ENCODE measurements at regions not wholly inside any gene's neighbourhood (a gene's known extent, or its start where the extent isn't known, plus 50 kb on each side); places are given as distances from the start of the nearest gene placed in this dataset.

DNA sequence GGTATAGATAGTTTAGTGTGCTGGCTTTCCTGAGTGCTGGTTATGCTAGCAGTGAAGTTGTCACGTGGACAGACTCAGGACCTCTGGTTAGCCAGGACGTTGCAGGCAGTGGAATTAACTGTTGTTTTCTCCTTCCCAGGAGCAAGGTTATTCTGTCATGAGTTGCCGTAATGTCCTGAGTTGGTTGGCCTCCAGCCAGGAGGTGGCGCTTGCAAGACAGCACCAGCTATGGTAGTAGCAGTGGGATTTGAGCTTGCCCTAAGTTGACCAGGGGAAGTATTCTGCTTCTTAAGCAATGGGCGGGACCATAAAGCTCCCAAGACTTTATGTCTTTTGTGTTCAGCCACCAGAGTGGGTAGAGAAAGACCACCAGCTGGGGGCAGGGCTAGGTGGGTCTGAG is 240.7 kb upstream of the DNAJC19 start:
- no peak overlapping the region for H3K4me3 Mint-ChIP-seq (ENCODE audit: unreplicated experiment)
- Histone ChIP-seq H3K4me3 (ENCODE audit: low read depth, low read length) (no peak overlapping the region), H3K27me3 (replicated peaks; ENCODE audit: control insufficient read depth, insufficient read depth, low read length) (no peaks in the 10 kb centered on the region), H3K36me3 (ENCODE audit: control insufficient read depth, insufficient read depth, low read length) (no peaks in the 10 kb centered on the region), H3K9me3 (no peaks in the 10 kb centered on the region), H3K4me1 (no peaks in the 10 kb centered on the region)
- BruUV-seq (replicated peaks) = no TSS peak
- H3K27me3 Mint-ChIP-seq (ENCODE audit: insufficient read depth, unreplicated experiment) = peaks cover 17% of the 10 kb centered on the region
- ChIA-PET CTCF (no interaction called here), POLR2A (no interaction called here)
- H3K27ac Mint-ChIP-seq (ENCODE audit: unreplicated experiment) = no peak overlapping the region
- no peaks in the 10 kb centered on the region for H3K9me3 Mint-ChIP-seq (ENCODE audit: unreplicated experiment)
- peak in 1 of 2 experiments; percentile 3 for DNase-seq
- no peaks in the 10 kb centered on the region for H3K36me3 Mint-ChIP-seq (ENCODE audit: insufficient read depth, unreplicated experiment)
- TF ChIP-seq, protein P1, sequence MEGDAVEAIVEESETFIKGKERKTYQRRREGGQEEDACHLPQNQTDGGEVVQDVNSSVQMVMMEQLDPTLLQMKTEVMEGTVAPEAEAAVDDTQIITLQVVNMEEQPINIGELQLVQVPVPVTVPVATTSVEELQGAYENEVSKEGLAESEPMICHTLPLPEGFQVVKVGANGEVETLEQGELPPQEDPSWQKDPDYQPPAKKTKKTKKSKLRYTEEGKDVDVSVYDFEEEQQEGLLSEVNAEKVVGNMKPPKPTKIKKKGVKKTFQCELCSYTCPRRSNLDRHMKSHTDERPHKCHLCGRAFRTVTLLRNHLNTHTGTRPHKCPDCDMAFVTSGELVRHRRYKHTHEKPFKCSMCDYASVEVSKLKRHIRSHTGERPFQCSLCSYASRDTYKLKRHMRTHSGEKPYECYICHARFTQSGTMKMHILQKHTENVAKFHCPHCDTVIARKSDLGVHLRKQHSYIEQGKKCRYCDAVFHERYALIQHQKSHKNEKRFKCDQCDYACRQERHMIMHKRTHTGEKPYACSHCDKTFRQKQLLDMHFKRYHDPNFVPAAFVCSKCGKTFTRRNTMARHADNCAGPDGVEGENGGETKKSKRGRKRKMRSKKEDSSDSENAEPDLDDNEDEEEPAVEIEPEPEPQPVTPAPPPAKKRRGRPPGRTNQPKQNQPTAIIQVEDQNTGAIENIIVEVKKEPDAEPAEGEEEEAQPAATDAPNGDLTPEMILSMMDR (IDR thresholded peaks at IDR 0.05; ENCODE audit: insufficient read depth in 1 of 2, low read depth in 1 of 2, low read length in 1 of 2, severe bottlenecking in 1 of 2, unreplicated experiment in 1 of 2) = no peak
- intact Hi-C loops (cut with micrococcal nuclease; ENCODE audit: unreplicated experiment) = no loop called here
- no peaks in the 10 kb centered on the region for H3K4me1 Mint-ChIP-seq (ENCODE audit: low read depth, unreplicated experiment)

DNA sequence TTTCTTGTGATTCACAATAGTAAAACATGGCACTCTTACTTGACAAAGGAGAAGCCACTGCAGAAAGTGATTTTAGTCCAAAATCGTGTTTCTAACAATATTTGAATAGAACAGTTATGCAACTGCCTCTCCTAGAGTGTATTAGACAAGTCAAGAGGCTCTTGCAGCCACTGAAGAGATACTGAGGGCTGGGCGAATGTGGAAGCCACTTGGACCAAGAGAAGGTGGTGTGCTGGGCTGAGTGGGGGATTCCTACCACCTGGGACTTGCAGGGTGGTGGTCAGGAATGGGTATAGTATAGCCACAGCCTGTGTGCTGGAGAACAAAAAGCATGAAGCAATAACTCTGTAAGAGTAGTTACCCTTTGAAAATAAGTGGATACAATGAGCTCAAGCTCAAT is 223.8 kb upstream of the DNAJC19 start:
- BruUV-seq (replicated peaks) = no TSS peak
- Mint-ChIP-seq H3K36me3 (ENCODE audit: insufficient read depth, unreplicated experiment) (no peaks in the 10 kb centered on the region), H3K4me3 (ENCODE audit: unreplicated experiment) (no peak overlapping the region), H3K9me3 (ENCODE audit: unreplicated experiment) (no peaks in the 10 kb centered on the region), H3K4me1 (ENCODE audit: low read depth, unreplicated experiment) (no peaks in the 10 kb centered on the region), H3K27me3 (ENCODE audit: insufficient read depth, unreplicated experiment) (peaks cover 10% of the 10 kb centered on the region), H3K27ac (ENCODE audit: unreplicated experiment) (no peak overlapping the region)
- CTCF ChIA-PET = no interaction called here
- Histone ChIP-seq H3K4me3 (ENCODE audit: low read depth, low read length) (no peak overlapping the region), H3K4me1 (no peaks in the 10 kb centered on the region), H3K36me3 (ENCODE audit: control insufficient read depth, insufficient read depth, low read length) (no peaks in the 10 kb centered on the region), H3K27me3 (replicated peaks; ENCODE audit: control insufficient read depth, insufficient read depth, low read length) (no peaks in the 10 kb centered on the region), H3K9me3 (no peaks in the 10 kb centered on the region)
- TF ChIP-seq, protein P1 (IDR thresholded peaks at IDR 0.05; ENCODE audit: insufficient read depth in 1 of 2, low read depth in 1 of 2, low read length in 1 of 2, severe bottlenecking in 1 of 2, unreplicated experiment in 1 of 2) = no peak
- intact Hi-C loops (cut with micrococcal nuclease; ENCODE audit: unreplicated experiment) = no loop called here
- POLR2A ChIA-PET = no interaction called here
- DNase-seq = no peak

DNA sequence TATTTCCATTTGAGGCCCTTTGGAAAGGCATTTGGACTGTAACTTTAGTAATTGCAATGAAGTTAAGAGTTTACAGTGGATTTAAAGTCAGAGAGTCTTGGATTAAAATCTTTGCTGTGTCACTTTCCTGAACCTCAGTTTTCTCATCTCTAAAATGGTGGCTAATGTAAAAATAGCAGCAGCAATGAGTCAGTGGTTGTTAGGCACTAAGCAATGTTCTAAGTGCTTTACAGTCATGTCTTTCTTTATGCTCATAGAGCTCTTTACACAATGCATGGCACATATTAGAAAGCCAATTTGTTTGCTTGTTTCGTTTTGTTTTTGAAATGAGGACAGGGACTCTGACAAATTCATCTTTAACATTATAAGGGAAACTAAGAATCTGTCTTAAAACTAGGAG is 222.7 kb upstream of the DNAJC19 start:
- intact Hi-C loops (cut with micrococcal nuclease; ENCODE audit: unreplicated experiment) = no loop called here
- H3K36me3 ChIP-seq (ENCODE audit: control insufficient read depth, insufficient read depth, low read length) = no peaks in the 10 kb centered on the region
- POLR2A ChIA-PET = no interaction called here
- no peaks in the 10 kb centered on the region for H3K36me3 Mint-ChIP-seq (ENCODE audit: insufficient read depth, unreplicated experiment)
- no TSS peak for BruUV-seq (replicated peaks)
- H3K27me3 Mint-ChIP-seq (ENCODE audit: insufficient read depth, unreplicated experiment) = peaks cover 10% of the 10 kb centered on the region
- DNase-seq = no peak
- H3K9me3 Mint-ChIP-seq (ENCODE audit: unreplicated experiment) = no peaks in the 10 kb centered on the region
- no peaks in the 10 kb centered on the region for H3K4me1 ChIP-seq
- no peak overlapping the region for H3K4me3 Mint-ChIP-seq (ENCODE audit: unreplicated experiment)
- H3K27me3 ChIP-seq (replicated peaks; ENCODE audit: control insufficient read depth, insufficient read depth, low read length) = no peaks in the 10 kb centered on the region
- H3K4me1 Mint-ChIP-seq (ENCODE audit: low read depth, unreplicated experiment) = no peaks in the 10 kb centered on the region
- H3K4me3 ChIP-seq (ENCODE audit: low read depth, low read length) = no peak overlapping the region
- H3K9me3 ChIP-seq = no peaks in the 10 kb centered on the region
- CTCF ChIA-PET = no interaction called here
- TF ChIP-seq, protein P1 (IDR thresholded peaks at IDR 0.05; ENCODE audit: insufficient read depth in 1 of 2, low read depth in 1 of 2, low read length in 1 of 2, severe bottlenecking in 1 of 2, unreplicated experiment in 1 of 2) = no peak
- no peak overlapping the region for H3K27ac Mint-ChIP-seq (ENCODE audit: unreplicated experiment)

Measured in Caco-2 (cell line).